ENCODE measurements at regions not wholly inside any gene's neighbourhood (a gene's known extent, or its start where the extent isn't known, plus 50 kb on each side); places are given as distances from the start of the nearest gene placed in this dataset.

DNA sequence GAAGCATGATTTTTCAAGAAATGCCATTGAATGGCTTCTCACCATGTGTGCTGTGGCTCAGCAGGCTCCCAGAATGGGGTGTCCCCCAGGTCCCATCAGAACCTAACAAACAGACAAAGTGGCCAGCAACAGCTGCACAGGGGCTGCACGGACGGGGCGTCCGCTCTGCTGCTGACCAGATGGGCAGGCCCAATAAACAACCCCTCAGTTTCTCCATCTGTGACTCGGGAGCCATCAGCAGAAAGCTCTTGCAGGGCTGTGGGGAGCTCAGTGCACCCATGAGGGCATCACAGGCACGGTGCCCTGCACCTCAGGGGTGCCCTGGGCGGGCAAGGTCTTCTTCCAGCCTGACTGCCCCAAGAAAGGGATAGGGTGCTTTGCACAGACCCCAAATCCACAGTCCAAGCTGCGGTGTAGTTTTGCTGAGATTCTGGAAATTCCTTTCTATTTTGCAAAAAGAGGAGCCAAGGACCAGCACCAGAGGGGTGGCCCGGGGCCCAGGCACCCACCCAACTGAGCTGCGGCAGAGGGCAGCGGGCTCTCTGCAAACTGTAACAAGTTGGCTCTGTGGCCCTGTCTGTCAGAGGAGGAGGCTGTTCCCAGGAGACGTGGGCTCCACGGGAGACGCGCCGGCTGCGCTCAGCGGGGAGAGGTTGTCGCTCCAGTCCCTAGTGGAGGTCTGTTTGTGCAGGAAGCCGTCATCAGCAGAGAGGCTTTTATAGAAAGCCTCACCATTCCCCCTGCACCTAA lies 138.7 kb upstream of the PPP1R26 start:
- no peak for DNase-seq (ENCODE audit: low read depth)

DNA sequence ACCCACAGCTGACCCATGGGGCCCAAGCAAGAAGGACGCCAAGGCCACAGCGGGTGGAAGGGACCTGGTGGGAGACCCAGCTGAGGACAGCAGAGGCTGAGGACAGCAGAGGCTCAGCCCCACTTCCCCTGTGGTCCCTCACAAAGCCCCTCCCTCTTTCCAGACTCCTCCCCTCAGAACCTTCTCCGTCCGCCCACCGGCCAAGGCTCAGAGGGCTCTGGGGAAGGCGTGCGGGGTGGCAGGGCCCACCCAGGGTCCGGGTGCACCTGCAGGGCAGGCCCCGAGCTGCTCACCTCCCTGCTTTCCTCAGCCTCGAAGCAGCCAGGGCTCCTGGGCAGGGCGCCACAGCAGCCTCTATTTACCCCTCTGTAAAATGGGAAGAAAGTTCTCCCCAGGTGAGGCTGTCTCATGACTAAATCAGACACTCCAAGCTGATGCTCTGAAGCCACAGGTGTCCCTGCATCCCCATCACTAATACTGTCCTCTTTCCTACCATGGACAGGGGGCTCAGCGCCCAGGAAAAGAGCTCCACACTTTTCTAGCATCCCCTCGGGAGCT lies 137.9 kb upstream of the PPP1R26 start:
- DNase-seq (ENCODE audit: low read depth): no peak

DNA sequence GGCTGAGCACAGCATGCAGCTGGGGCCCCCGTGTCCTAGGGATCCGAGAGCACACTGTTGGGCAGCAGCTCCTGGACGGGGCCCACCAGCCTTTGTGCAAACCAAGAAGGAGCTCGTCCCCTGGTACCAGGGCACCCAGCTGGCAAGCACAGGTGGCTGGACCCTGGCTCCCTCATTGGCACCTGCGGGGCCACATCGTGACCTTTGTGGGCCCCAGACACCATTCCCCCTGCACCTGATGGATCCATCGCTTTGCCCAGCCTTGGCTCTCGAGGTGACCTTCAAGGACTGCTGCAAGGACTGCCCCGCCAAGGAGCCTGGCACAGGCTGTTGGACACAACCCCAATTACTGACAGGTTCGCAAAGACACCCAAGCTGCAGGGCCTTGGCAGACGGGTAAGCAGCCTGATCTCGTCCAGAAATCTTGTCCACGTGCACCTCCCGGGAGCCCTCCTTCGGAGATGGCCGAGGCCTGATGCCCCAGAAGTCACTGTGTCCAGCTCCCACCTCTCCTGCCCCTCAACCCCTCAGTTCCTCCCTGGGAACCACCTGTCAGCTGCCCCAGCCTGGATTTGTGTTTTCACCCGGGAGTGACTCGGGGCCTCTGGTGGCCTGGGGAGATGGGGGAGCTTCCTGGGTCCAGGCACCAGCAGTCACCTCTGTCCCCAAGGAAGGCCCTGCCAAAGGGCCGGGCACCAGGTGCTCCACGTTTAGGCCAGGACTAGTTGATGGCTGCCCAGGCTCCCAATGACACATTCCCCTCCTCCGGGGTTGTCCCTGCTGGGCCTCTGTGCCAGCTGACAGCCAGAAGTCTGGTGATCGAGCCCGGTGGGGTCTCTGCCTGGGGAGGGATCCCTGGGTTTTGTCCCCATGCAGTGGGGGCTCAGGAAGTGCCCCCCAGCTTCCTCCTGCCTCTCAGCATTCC lies 137.1 kb upstream of the PPP1R26 start:
- DNase-seq (ENCODE audit: low read depth): no peak

DNA sequence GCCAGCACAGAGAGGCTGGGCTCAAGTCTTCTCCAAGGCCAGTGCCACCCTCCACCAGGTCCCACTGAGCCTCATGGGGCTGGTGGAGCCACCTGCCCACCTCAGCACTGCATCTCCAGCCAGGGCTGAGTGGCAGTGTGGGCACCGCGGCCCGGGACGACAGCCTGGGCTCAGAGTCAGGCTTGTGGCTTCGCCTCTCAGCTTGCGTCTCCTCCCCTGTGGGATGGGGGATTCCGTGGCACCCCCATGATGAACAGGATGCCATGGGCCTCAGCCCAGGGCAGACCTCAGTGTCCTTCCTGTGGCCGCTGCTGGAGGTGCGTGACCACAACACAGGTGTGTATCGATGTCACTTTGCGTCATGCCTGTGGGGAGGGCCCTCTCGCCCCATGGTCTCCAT lies 136.4 kb upstream of the PPP1R26 start:
- DNase-seq (ENCODE audit: low read depth): no peak

DNA sequence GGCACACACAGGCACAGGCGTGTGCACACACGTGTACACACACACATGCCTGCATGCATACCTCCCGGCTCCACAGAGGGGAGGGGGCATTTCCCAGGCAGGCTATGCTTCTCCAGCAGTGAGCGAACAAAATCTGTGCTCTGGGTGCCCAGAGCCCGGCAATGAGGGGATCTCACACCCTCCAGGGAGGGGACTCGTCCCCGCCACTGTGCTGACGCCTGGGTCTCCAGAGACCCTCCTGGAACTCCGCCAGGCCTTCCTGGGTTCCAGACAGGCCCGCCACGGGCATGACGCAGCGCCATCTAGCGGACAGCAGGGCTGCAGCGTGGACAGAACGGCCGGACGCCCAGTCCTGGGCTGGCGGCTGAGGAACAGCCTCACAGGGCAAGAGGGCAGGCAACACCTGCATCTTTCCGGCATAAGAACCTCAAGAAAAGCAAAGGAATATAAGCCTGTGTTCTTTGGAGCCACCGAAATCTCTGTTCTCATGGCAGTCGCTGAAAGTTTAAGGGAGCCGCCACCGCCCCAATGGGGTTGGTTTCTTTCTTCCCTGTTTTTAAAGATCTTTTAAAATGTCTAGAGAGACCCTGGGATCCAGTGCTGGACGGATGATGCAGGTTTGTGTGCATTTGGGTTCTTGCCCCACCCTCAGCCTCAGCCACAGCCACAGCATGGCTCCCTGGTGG lies 135.6 kb upstream of the PPP1R26 start:
- peak; percentile 17 for DNase-seq (ENCODE audit: low read depth)

DNA sequence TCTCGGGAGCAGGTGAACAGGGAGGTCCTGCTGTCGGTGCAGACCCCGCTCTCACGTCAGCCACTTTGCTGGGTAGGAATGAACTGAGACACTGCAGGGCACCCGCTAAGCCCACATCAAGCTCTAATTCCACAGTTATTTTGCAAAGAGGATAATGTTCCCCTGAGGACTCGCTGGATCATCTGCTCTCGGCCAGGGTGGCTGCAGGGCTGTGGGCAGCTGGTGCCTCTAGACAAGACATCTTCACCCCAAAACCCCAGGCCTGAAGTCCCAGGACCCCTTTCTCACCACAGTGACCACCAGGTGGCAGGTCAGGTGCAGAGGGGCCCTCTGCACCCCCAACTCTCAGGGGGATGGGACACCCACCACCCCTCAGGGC lies 135.1 kb upstream of the PPP1R26 start:
- DNase-seq (ENCODE audit: low read depth): no peak

DNA sequence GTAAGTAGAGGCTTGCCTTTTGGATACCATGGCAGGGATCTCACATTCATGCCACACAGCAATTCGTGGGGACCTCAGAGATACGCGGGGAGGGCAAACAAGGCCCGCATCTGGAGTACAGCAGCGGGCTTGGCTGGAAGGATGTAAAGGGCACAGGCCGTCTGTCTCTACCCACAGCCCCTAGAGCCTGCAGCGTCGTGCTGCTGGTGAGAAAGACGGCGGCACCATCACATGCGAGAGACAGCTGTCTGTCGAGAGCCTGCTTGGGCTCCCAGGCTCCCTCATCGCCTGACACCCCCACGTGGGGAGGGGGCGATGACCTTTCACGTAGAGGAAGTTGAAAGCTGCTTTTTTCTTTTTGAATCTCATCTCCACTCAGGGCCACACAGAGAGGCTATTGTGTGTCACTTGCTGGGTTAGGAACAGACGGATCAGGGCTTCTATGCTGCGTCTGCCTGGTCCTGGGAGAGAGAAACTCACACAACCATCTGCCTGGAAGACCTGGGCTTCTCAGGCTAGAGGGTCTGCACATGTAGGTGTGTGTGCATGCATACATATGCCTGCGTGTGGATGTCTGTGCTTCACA lies 134.6 kb upstream of the PPP1R26 start:
- DNase-seq (ENCODE audit: low read depth): no peak

DNA sequence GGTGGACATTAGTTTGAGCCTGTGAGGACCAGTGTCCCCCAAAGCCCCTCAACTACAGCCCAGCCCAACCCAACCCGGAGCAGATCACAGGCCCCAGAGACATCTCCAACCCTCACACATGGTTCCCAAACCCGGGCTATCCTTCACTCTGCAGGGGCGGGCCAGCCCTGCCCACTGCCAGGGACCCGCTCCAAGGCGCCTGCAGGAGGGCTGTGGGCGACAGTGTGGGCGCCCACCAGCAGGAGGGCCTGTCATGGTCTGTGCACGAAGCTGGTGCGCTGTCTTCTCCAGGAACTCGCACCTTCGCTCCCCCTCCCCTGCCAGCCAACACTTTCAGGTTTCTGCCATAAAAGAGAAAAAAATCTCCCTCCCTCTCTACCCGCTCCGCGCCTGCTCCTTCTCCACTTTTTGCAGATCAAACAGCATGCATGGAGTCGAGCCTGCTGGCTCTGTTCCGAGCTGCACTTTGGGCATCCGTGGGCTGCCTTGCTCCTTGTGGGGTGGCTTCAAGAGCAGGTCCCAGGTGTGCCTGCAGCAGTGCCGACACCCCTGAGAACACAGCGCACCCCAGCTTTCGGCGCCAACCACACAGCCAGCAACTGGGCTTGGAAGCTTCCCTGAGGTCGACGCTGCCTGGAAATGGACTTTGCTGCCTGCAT lies 133.7 kb upstream of the PPP1R26 start:
- DNase-seq (ENCODE audit: low read depth): no peak

DNA sequence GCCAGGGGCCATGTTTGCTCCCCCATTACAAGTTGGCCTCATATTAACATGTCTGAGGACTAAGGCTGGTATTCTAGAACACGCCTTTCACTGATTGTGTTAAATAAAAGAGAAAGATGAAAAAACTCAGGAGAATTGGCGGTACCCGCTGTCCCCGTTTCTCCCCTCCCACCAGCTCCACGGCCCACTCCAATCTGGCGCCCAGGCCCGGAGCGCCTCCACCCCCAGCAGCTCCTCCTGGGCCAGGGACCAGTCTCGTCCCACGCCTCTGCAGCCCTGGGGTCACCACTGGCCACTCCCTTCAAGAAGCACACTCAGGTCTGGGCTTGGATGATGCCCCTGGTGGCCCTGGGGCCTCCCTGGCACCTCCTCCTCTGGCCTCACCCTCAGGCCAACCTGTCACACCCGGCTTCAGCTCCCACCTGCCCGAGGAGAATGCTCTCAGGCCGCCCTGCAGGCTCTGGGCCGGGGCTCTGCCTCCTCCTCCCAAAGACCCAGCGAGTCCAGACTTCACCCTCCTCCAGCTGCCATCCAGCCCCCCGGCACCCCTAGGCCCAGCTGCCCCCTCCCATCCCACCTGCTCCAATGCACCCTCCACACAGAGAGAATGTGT lies 133.0 kb upstream of the PPP1R26 start:
- DNase-seq (ENCODE audit: low read depth): no peak

DNA sequence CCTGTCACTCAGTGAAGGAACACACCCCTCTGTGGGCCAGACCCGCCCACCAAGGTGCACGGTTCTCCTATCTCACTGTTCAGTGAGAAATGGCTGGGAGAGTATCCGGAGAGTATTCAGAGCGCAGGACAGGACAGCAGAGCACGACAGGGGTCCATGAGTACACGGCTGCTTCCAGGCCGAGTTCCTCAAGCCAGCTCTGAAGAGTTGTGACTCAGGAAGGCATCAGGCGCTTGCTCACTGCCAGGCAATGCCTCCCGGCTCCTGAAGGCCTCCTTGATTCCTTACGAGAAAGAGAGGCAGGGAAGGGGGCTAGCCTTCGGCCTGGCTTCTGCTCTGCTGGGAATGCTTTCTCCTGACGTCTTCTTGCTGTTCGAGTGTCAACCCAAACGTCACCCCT lies 132.1 kb upstream of the PPP1R26 start:
- no peak for DNase-seq (ENCODE audit: low read depth)

DNA sequence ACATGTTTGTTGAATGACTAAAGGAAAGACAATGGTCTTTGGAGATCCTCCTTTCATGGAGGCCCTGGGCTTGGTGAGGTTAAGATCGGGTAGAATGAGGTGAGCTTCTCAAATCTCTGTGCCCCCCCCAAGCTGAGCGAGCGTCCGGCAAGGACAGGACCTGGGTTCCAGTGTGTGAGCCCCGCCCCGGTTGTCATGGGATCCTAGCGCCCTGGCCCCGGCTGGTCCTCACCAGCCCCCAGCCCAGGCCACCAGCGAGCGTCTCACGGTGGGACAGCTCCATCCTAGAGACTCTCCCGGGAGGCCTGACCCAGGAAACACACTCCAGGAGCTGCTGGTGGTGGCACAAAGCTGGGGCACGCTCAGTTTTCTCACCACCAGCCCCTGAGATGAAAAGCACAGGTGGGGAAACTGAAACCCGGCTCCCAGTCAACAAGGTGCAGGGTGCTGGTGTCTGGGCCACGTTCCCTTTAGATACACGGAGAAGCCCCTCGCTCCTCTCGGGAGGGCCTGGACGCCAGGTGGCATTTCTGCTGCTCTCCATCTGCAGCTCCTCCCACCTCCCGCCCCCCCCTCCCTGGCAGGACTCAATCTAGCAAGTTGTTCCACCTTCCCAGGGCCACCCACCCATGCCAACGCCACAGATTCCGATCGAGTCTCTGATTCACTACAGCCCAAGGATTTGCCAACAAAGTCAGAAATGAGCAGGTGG lies 131.3 kb upstream of the PPP1R26 start:
- no peak for DNase-seq (ENCODE audit: low read depth)

DNA sequence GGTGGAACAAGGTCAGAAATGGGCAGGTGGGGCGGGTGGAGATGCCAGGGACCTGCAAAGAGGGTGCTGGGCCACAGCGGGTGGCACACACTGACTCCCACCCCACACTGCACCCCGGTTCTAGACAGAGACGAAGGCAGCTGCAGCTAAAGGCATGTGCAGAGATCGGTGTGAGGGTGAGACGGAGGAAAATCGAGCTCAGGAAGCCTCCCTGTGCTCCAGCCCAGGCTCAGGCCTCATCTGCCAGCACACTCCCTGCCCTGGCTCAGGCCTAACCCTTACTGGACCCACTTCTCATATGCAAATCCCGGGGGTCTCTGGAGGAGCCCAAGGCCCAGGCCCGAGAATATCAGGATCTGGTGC lies 130.8 kb upstream of the PPP1R26 start:
- DNase-seq (ENCODE audit: low read depth): no peak

DNA sequence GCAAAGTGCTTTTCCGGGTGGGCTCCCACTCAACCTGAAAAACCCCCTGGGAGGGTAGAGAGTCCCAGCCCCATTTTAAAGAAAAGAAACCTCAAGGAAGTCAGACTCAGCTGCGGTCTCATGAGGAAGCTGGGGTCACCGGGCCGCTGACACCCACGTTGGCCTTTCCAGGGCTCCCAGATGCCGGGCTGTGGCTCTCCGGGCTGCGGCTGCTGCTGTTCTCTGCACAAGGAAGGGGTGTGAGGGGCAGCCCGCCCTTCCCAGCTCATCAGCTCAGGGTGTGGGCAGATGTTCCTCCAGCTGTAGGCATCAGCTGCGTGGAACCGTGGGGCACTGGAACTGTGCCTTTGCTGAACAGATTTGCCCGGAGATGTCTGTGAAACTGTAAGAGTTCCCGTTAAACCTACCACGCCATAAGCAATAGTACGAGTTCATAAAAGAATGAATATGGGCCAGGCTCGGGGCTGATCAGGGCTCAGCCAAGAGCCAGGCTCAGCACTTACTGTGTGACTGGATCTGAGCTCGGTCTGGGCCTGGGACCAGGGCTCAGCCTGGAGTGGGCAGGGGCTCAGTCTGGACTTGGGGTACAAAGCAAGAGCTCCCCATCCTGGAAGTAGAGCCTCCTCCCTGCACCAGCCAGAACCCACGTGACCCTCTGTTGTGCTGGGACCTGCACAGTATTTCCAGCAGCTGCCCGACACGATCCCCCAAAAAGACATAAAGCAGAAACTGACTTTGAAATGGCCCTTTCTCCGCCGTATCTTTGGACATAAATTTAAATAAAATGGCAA lies 130.2 kb upstream of the PPP1R26 start:
- no peak for DNase-seq (ENCODE audit: low read depth)

DNA sequence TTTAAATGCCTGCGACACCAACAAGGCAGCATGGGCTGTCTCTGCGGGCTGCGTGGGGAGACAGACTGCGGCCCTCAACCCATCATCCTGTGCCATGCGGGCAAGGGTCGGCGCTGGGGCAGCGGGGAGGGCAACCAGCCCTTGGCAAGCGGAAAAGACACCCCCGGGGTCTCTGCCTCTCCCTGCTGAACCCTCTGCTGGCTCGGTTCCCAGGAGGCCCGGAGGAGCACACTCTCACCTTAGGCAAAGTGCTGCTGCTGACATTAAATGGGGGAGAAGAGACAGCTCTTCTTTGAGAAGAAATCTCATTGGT lies 129.6 kb upstream of the PPP1R26 start:
- DNase-seq (ENCODE audit: low read depth): no peak

DNA sequence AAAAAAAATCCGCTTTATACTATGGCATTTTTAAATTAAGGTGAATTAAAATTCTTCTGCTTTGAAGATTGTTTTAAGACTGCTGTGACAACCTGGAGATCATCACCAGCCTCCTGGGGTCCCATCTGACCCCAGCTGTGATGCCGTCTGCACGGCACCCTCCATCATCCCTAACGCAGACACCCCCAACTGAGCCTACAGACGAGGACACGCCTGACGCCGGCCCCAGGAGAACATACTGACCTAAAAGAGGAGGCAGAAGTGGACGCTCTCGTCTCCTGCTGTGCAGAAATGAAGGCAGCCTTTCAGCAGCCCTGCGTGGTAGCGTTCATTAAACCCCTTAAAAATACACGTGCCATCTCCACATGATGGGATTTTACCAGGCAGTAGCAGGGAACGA lies 125.6 kb upstream of the PPP1R26 start:
- no peak for DNase-seq (ENCODE audit: low read depth)

DNA sequence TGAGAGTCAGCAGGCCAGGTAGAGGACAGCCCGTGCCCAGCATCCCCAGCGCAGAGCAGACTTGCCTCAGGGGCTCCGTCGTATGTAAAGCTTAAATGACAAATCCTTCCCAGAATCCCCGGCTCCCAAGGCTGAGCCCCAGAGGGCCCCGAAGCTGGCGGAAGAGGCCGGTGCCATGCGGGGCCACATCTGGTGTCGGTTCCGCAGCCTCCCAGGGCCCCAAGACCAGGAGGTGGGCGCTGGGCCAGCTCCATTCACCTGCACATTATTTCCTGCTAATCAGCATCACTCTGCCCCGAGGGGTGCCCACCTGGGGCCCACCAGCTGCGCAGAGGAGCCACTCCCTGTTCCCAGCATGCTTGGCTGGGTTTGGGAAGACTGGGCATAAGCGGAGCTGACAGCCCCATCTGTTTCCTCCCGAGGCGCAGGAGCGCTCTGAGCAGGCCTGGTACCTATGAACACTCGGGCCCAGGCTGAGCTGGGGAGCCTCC lies 124.0 kb upstream of the PPP1R26 start:
- no peak for DNase-seq (ENCODE audit: low read depth)

DNA sequence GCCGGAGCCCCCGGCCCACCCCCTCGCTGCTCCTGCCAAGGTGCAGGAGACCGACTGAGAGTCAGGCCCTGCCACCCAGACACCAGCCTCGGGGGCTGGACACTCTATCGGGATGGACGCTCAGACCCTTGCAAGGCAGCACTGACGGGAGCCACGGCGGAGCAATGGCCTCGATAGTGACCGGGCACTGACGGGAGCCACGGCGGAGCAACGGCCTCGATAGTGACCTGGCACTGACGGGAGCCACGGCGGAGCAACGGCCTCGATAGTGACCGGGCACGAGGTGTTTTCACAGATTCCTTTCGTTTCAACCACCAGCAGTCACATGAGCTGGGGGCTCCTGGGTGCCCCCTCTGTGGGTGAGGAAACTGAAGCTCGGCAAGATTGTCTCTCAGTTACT lies 123.6 kb upstream of the PPP1R26 start:
- DNase-seq (ENCODE audit: low read depth): no peak

DNA sequence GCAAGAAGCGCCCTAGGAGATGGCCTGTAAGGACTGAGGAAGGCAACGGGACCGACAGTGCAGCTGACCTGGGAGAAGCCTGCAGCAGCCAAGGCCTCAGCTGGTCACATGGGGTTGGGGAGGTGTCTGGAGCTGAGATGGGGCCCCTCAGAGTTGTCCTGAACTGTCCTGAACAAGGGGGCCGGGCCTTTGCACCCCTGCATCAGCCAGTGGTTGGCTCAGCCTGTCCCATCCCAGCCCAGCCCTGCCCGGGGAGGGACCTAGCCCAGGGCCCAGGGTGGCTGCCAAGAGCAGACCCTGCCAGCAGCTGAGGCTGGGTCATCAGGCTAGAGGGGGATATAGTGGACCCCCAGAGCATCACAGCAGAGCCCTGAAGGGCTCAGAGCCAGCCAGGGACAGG lies 122.8 kb upstream of the PPP1R26 start:
- no peak for DNase-seq (ENCODE audit: low read depth)

DNA sequence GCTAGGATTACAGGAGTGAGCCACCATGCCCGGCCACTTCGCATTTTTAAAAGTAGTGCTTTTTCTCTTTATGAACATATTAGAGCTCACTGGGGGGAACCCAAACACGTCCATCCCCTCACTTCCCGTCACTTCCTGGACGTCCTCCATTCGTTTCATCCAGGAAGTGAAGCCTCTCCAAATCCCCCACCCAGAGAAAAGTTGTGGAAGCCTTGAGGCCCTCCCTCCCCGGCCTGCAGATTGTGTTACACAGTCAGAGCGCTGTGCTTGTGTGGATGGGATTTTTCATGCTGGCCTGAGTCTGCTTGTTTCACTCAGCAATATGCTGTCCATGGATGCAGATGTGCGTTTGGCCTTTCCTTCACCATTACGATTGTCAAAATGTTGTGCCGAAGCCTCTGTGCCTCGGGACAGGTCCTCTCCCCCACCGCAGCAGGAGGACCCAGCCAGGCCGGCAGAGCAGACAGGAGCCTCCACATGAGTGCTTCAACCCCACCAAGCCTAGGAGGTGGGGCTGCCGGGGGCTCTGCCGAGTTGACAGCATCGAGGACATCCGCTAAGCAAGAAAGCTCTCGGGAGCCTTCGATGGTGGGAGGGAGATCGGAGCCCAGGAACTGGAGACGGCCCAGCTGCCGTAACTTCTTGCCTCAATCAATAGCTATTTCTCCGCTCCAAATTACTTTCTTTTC lies 121.6 kb upstream of the PPP1R26 start:
- DNase-seq (ENCODE audit: low read depth): no peak

All from iris pigment epithelial cell (primary cell).